Keratinocyte (primary cell): ENCODE measurements at regions not wholly inside any gene's neighbourhood (a gene's known extent, or its start where the extent isn't known, plus 50 kb on each side); places are given as distances from the start of the nearest gene placed in this dataset.
A peak's percentile ranks its signal among the peaks of the same experiment; 100 is the strongest.

Source experiments
- DNase-seq: peaks from one replicate; pipeline ENCODE4 v3.0.0-alpha.2; 2011; ENCODE audit warnings: low read depth, missing footprints, low spot score
- FAIRE-seq: peaks from 2 replicates; lab custom pipeline; 2011; peaks lifted over from hg19 to GRCh38; lab: Jason Lieb, UNC
- H2AFZ ChIP-seq: 2 replicates; pipeline ENCODE4 v1.6.0; 2012; ENCODE audit warnings: low read length, control low read depth, inconsistent platforms; ENCODE audit not compliant: control insufficient read depth
- H3K27ac ChIP-seq: 2 replicates; pipeline ENCODE4 v1.5.1; 2011; ENCODE audit warnings: low read length; ENCODE audit not compliant: control insufficient read depth, insufficient read depth
- H3K27me3 ChIP-seq: 3 replicates; pipeline ENCODE4 v1.6.0; 2011; ENCODE audit warnings: low read length; ENCODE audit not compliant: control insufficient read depth, insufficient read depth; ENCODE audit errors: extremely low read depth
- H3K36me3 ChIP-seq, 2 experiments: 2 replicates in 1 of 2; 3 replicates in 1 of 2; pipeline ENCODE4 v1.5.1; 2011; ENCODE audit warnings: low read length in 2 of 2, mild to moderate bottlenecking in 1 of 2; ENCODE audit not compliant: control insufficient read depth in 2 of 2, insufficient read depth in 2 of 2; ENCODE audit errors: extremely low read depth in 1 of 2
- H3K4me1 ChIP-seq: 3 replicates; pipeline ENCODE4 v1.5.1; 2011; ENCODE audit warnings: low read length; ENCODE audit not compliant: control insufficient read depth, insufficient read depth; ENCODE audit errors: extremely low read depth
- H3K4me2 ChIP-seq: 3 replicates; pipeline ENCODE4 v1.6.0; 2011; ENCODE audit warnings: low read depth, low read length; ENCODE audit not compliant: control insufficient read depth, insufficient read depth; ENCODE audit errors: extremely low read depth
- H3K4me3 ChIP-seq, 3 experiments: fragments of 200-600 bp in 1 of 3; sonication (generic) in 1 of 3; 2 replicates in 2 of 3; 3 replicates in 1 of 3; pipeline ENCODE4 v1.5.1; 2011 to 2016; ENCODE audit warnings: low read length in 3 of 3, mild to moderate bottlenecking in 3 of 3, control low read depth in 2 of 3, inconsistent platforms in 1 of 3, low read depth in 1 of 3, mixed read lengths in 1 of 3, mixed run types in 1 of 3, moderate library complexity in 1 of 3; ENCODE audit not compliant: control insufficient read depth in 2 of 3, insufficient read depth in 2 of 3; ENCODE audit errors: extremely low read depth in 1 of 3
- H3K79me2 ChIP-seq: 2 replicates; pipeline ENCODE4 v1.6.0; 2012; ENCODE audit warnings: low read length; ENCODE audit not compliant: control insufficient read depth, insufficient read depth
- H3K9ac ChIP-seq: 3 replicates; pipeline ENCODE4 v1.6.0; 2011; ENCODE audit warnings: low read length; ENCODE audit not compliant: control insufficient read depth, insufficient read depth; ENCODE audit errors: extremely low read depth
- H3K9me1 ChIP-seq: 3 replicates; pipeline ENCODE4 v1.6.0; 2011; ENCODE audit warnings: low read length; ENCODE audit not compliant: control insufficient read depth, insufficient read depth; ENCODE audit errors: extremely low read depth
- H3K9me3 ChIP-seq: 2 replicates; pipeline ENCODE4 v1.5.1; 2012; ENCODE audit warnings: low read depth, low read length; ENCODE audit not compliant: control insufficient read depth
- H4K20me1 ChIP-seq: 3 replicates; pipeline ENCODE4 v1.6.0; 2011; ENCODE audit warnings: low read length; ENCODE audit not compliant: control insufficient read depth, insufficient read depth; ENCODE audit errors: extremely low read depth
- CTCF ChIP-seq, 3 experiments: IDR thresholded peaks in 1 of 3; conservative IDR thresholded peaks in 1 of 3; optimal IDR thresholded peaks in 1 of 3; 2 replicates in 2 of 3; 3 replicates in 1 of 3; pipeline versions ENCODE3 to v1.5.1; 2011; ENCODE audit warnings: low read length in 3 of 3, mild to moderate bottlenecking in 3 of 3, moderate library complexity in 2 of 3, control low read depth in 1 of 3, inconsistent platforms in 1 of 3; ENCODE audit not compliant: insufficient read depth in 2 of 3; ENCODE audit errors: extremely low read depth in 1 of 3
- EZH2 ChIP-seq: IDR thresholded peaks from one replicate; pipeline ENCODE4 v1.6.1; 2012; ENCODE audit warnings: inconsistent platforms, mild to moderate bottlenecking, low read length, moderate library complexity
- dilution Hi-C: fragments of 300-500 bp; cut with MboI; formaldehyde crosslinking; loops from one replicate; pipeline ENCODE4 v1.7.0; 2020; ENCODE audit warnings: low sequenced_read_pairs; ENCODE audit not compliant: extremely low pct_ligation_motif_present

GRCh38 chr18:25001803-25002202 is 350.2 kb downstream of the ZNF521 start:
- Histone ChIP-seq H3K4me3 (no peak overlapping the region), H3K4me2 (no peak overlapping the region), H3K27ac (no peak overlapping the region), H4K20me1 (no peaks in the 10 kb centered on the region), H2AFZ (no peak overlapping the region), H3K27me3 (no peaks in the 10 kb centered on the region), H3K9ac (no peak overlapping the region), H3K9me3 (no peaks in the 10 kb centered on the region), H3K79me2 (no peaks in the 10 kb centered on the region), H3K36me3 (no peaks in the 10 kb centered on the region), H3K4me1 (no peaks in the 10 kb centered on the region), H3K9me1 (no peaks in the 10 kb centered on the region)
- DNase-seq (no peak), FAIRE-seq (no peak)
- dilution Hi-C loops, result no loop called here
- no peak for TF ChIP-seq EZH2
- TF ChIP-seq CTCF (optimal IDR thresholded peaks at IDR 0.05 in 1 of 3, IDR thresholded peaks at IDR 0.05 in 1 of 3, conservative IDR thresholded peaks at IDR 0.05 in 1 of 3; ENCODE audit: extremely low read depth in 1 of 3, insufficient read depth in 2 of 3, low read length in 3 of 3), result no peak

GRCh38 chr18:25005541-25006403 is 346.2 kb downstream of the ZNF521 start:
- H3K4me2 ChIP-seq, result no peak overlapping the region
- H3K9me1 ChIP-seq, result no peaks in the 10 kb centered on the region
- H3K27me3 ChIP-seq, result no peaks in the 10 kb centered on the region
- H3K36me3 ChIP-seq, result no peaks in the 10 kb centered on the region
- TF ChIP-seq EZH2 (no peak), CTCF (optimal IDR thresholded peaks at IDR 0.05 in 1 of 3, IDR thresholded peaks at IDR 0.05 in 1 of 3, conservative IDR thresholded peaks at IDR 0.05 in 1 of 3; ENCODE audit: extremely low read depth in 1 of 3, insufficient read depth in 2 of 3, low read length in 3 of 3) (no peak)
- no peak overlapping the region for H3K4me3 ChIP-seq
- H3K9me3 ChIP-seq, result no peaks in the 10 kb centered on the region
- H3K4me1 ChIP-seq, result no peaks in the 10 kb centered on the region
- H2AFZ ChIP-seq, result peak overlapping the region; percentile 43
- no peaks in the 10 kb centered on the region for H4K20me1 ChIP-seq
- H3K27ac ChIP-seq, result no peak overlapping the region
- no peak for FAIRE-seq
- DNase-seq, result no peak
- no peaks in the 10 kb centered on the region for H3K79me2 ChIP-seq
- H3K9ac ChIP-seq, result no peak overlapping the region
- dilution Hi-C loops, result no loop called here
